H1 (cell line): ENCODE measurements at regions not wholly inside any gene's neighbourhood (a gene's known extent, or its start where the extent isn't known, plus 50 kb on each side); places are given as distances from the start of the nearest gene placed in this dataset.

Source experiments
- CTCF ChIA-PET: fragments of 300-600 bp; sonication (Branson Sonifier 250); formaldehyde crosslinking; loops from one replicate; lab custom pipeline; 2021; ENCODE audit not compliant: partially characterized antibody; lab: Charles Lee
- POLR2A ChIA-PET: fragments of 300-600 bp; sonication (Branson Sonifier 250); formaldehyde crosslinking; loops from one replicate; lab custom pipeline; 2021; ENCODE audit warnings: inconsistent platforms; ENCODE audit not compliant: partially characterized antibody; lab: Charles Lee
- DNase-seq, 2 experiments: peaks; one replicate each; pipeline versions ENCODE4 v3.0.0 to v3.0.0-alpha.2; 2010 to 2022; ENCODE audit warnings: low spot score in 2 of 2, low read depth in 1 of 2, mixed read lengths in 1 of 2
- FAIRE-seq: peaks from 2 replicates; lab custom pipeline; 2011; peaks lifted over from hg19 to GRCh38; lab: Jason Lieb, UNC
- H2AFZ ChIP-seq: 2 replicates; pipeline ENCODE4 v1.8.1; 2012; ENCODE audit warnings: low read length, inconsistent platforms
- H2AK5ac ChIP-seq: 2 replicates; pipeline ENCODE4 v1.6.1; 2013; ENCODE audit warnings: low read depth, low read length
- H2BK120ac ChIP-seq: replicated peaks from 2 replicates; pipeline ENCODE3; 2013; ENCODE audit warnings: low read depth, low read length, inconsistent platforms
- H2BK12ac ChIP-seq: 2 replicates; pipeline ENCODE4 v1.6.1; 2013; ENCODE audit warnings: low read depth, low read length
- H2BK15ac ChIP-seq: 2 replicates; pipeline ENCODE4 v1.6.1; 2013; ENCODE audit warnings: low read length
- H2BK20ac ChIP-seq: 2 replicates; pipeline ENCODE4 v1.6.1; 2013; ENCODE audit warnings: low read length
- H2BK5ac ChIP-seq: 2 replicates; pipeline ENCODE4 v1.6.1; 2013; ENCODE audit warnings: low read depth, low read length
- H3K14ac ChIP-seq: 2 replicates; pipeline ENCODE4 v1.6.1; 2013; ENCODE audit warnings: inconsistent platforms; ENCODE audit not compliant: insufficient read length
- H3K18ac ChIP-seq: 2 replicates; pipeline ENCODE4 v1.6.1; 2013; ENCODE audit warnings: low read length; ENCODE audit errors: extremely low read depth
- H3K23ac ChIP-seq: 2 replicates; pipeline ENCODE4 v1.6.1; 2013; ENCODE audit warnings: inconsistent platforms; ENCODE audit not compliant: insufficient read length
- H3K23me2 ChIP-seq: 2 replicates; pipeline ENCODE4 v1.6.1; 2013; ENCODE audit warnings: low read depth, low read length
- H3K27ac ChIP-seq: 2 replicates; pipeline ENCODE4 v1.6.1; 2011; ENCODE audit warnings: low read depth, low read length, inconsistent platforms
- H3K27me3 ChIP-seq, 4 experiments: replicated peaks in 1 of 4; 1 replicate in 1 of 4; 2 replicates in 3 of 4; pipeline versions ENCODE4 v1.6.1 to v1.8.1; 2011 to 2013; ENCODE audit warnings: low read length in 3 of 4, mild to moderate bottlenecking in 3 of 4, inconsistent platforms in 2 of 4, mixed read lengths in 2 of 4, moderate library complexity in 1 of 4; ENCODE audit not compliant: control insufficient read depth in 3 of 4, insufficient read depth in 3 of 4; ENCODE audit errors: extremely low read depth in 1 of 4
- H3K36me3 ChIP-seq, 4 experiments: 2 replicates each; pipeline versions ENCODE4 v1.6.1 to v1.8.1; 2011 to 2013; ENCODE audit warnings: mild to moderate bottlenecking in 4 of 4, low read length in 3 of 4, moderate library complexity in 2 of 4, control low read depth in 1 of 4, inconsistent platforms in 1 of 4; ENCODE audit not compliant: insufficient read depth in 4 of 4, control insufficient read depth in 2 of 4
- H3K4ac ChIP-seq: replicated peaks from 2 replicates; pipeline ENCODE3; 2013; ENCODE audit warnings: low read length, low read depth, mixed read lengths, inconsistent platforms; ENCODE audit not compliant: insufficient read length
- H3K4me1 ChIP-seq, 4 experiments: replicated peaks in 1 of 4; 1 replicate in 1 of 4; 2 replicates in 3 of 4; pipeline versions ENCODE4 v1.6.1 to v1.8.1; 2011 to 2013; ENCODE audit warnings: low read length in 3 of 4, inconsistent platforms in 2 of 4, mixed read lengths in 1 of 4; ENCODE audit not compliant: insufficient read depth in 4 of 4, control insufficient read depth in 3 of 4
- H3K4me2 ChIP-seq, 2 experiments: 2 replicates each; pipeline versions ENCODE4 v1.6.1 to v1.8.1; 2011 to 2013; ENCODE audit warnings: low read depth in 2 of 2, low read length in 2 of 2, control low read depth in 1 of 2, inconsistent platforms in 1 of 2, mild to moderate bottlenecking in 1 of 2; ENCODE audit not compliant: insufficient read depth in 1 of 2
- H3K4me3 ChIP-seq, 4 experiments: fragments of 200-600, 300-600 bp in 1 of 4; sonication (generic), shearing (Covaris generic), sonication (Bioruptor Twin) in 1 of 4; 2 replicates each; pipeline versions ENCODE4 v1.5.1 to v1.8.1; 2011 to 2016; ENCODE audit warnings: low read length in 4 of 4, low read depth in 3 of 4, control low read depth in 2 of 4, inconsistent platforms in 2 of 4, mild to moderate bottlenecking in 2 of 4, mixed read lengths in 1 of 4, moderate library complexity in 1 of 4; ENCODE audit not compliant: insufficient read depth in 2 of 4; ENCODE audit errors: extremely low read depth in 1 of 4
- H3K56ac ChIP-seq: replicated peaks from 2 replicates; pipeline ENCODE3; 2013; ENCODE audit warnings: low read depth, mild to moderate bottlenecking, mixed read lengths, low read length, inconsistent platforms; ENCODE audit not compliant: insufficient read length
- H3K79me1 ChIP-seq: 2 replicates; pipeline ENCODE4 v1.6.1; 2013; ENCODE audit warnings: low read depth, low read length, control low read depth
- H3K79me2 ChIP-seq, 2 experiments: 2 replicates each; pipeline versions ENCODE4 v1.6.1 to v1.8.1; 2012 to 2013; ENCODE audit warnings: low read length in 2 of 2, mild to moderate bottlenecking in 2 of 2, inconsistent platforms in 1 of 2; ENCODE audit not compliant: insufficient read depth in 2 of 2, control insufficient read depth in 1 of 2
- H3K9ac ChIP-seq, 4 experiments: replicated peaks in 1 of 4; 1 replicate in 1 of 4; 2 replicates in 3 of 4; pipeline versions ENCODE4 v1.6.1 to v1.8.1; 2011 to 2013; ENCODE audit warnings: low read depth in 3 of 4, low read length in 3 of 4, control low read depth in 2 of 4, mild to moderate bottlenecking in 2 of 4, moderate library complexity in 2 of 4, inconsistent platforms in 1 of 4; ENCODE audit errors: extremely low read depth in 1 of 4
- H3K9me3 ChIP-seq, 2 experiments: 2 replicates each; pipeline versions ENCODE4 v1.6.1 to v1.8.1; 2012 to 2013; ENCODE audit warnings: mild to moderate bottlenecking in 2 of 2, moderate library complexity in 2 of 2, control low read depth in 1 of 2, inconsistent platforms in 1 of 2, low read depth in 1 of 2, low read length in 1 of 2, mixed read lengths in 1 of 2; ENCODE audit not compliant: insufficient read depth in 2 of 2
- H4K20me1 ChIP-seq, 2 experiments: replicated peaks in 1 of 2; 2 replicates each; pipeline versions ENCODE3 to v1.8.1; 2011 to 2013; ENCODE audit warnings: inconsistent platforms in 2 of 2, low read length in 2 of 2, mild to moderate bottlenecking in 1 of 2; ENCODE audit not compliant: insufficient read depth in 2 of 2, control insufficient read depth in 1 of 2
- H4K5ac ChIP-seq: 2 replicates; pipeline ENCODE4 v1.6.1; 2013; ENCODE audit warnings: low read length, low read depth, mixed read lengths, inconsistent platforms; ENCODE audit not compliant: insufficient read length
- H4K8ac ChIP-seq: 2 replicates; pipeline ENCODE4 v1.8.0; 2013; ENCODE audit warnings: mild to moderate bottlenecking, moderate library complexity, low read length, inconsistent platforms; ENCODE audit not compliant: insufficient read depth; ENCODE audit errors: extremely low read depth
- H4K91ac ChIP-seq: replicated peaks from 2 replicates; pipeline ENCODE3; 2013; ENCODE audit warnings: low read length, mixed read lengths, inconsistent platforms; ENCODE audit not compliant: insufficient read length
- HDAC2 ChIP-seq, 2 experiments: fragments of 300-600 bp in 1 of 2; sonication (generic) in 1 of 2; IDR thresholded peaks; 2 replicates each; pipeline ENCODE4 v1.6.1; 2011 to 2012; ENCODE audit warnings: low read depth in 2 of 2, low read length in 2 of 2, mild to moderate bottlenecking in 2 of 2, moderate library complexity in 2 of 2, borderline replicate concordance in 1 of 2, inconsistent platforms in 1 of 2
- POU5F1 ChIP-seq: IDR thresholded peaks from 2 replicates; pipeline ENCODE4 v1.6.1; 2011; ENCODE audit warnings: low read depth, mild to moderate bottlenecking, low read length, moderate library complexity
- RAD21 ChIP-seq, 2 experiments: IDR thresholded peaks in 1 of 2; conservative IDR thresholded peaks in 1 of 2; 2 replicates each; pipeline ENCODE4 v1.6.1; 2011; ENCODE audit warnings: low read depth in 2 of 2, low read length in 2 of 2, improper control_type of control experiment in 1 of 2, inconsistent platforms in 1 of 2, mild to moderate bottlenecking in 1 of 2, moderate library complexity in 1 of 2
- RNF2 ChIP-seq: fragments of 200-900, 300-1000 bp; sonication (generic); IDR thresholded peaks from 2 replicates; pipeline ENCODE4 v1.7.1; 2016; ENCODE audit warnings: borderline replicate concordance, low read depth, mild to moderate bottlenecking, antibody characterized with exemption, low read length; ENCODE audit not compliant: poor library complexity, severe bottlenecking; ENCODE audit errors: missing control alignments
- SIX5 ChIP-seq: IDR thresholded peaks from 2 replicates; pipeline ENCODE4 v1.6.1; 2011; ENCODE audit warnings: mild to moderate bottlenecking, low read depth, low read length
- SP4 ChIP-seq: IDR thresholded peaks from 2 replicates; pipeline ENCODE4 v1.6.1; 2012; ENCODE audit warnings: low read length, inconsistent platforms
- SUZ12 ChIP-seq: fragments of 200-600 bp; sonication (generic); IDR thresholded peaks from 2 replicates; pipeline ENCODE4 v1.6.1; 2012; ENCODE audit warnings: mild to moderate bottlenecking, inconsistent platforms, low read length, moderate library complexity, mixed read lengths
- WGBS, 2 experiments: shearing (Covaris generic) in 1 of 2; methylation state at CpG; one replicate each; pipeline versions ENCODE4 v1.1.6 to v1.1.7; 2013 to 2015; ENCODE audit warnings: low lambda C conversion rate in 2 of 2, mixed read lengths in 2 of 2, inconsistent platforms in 1 of 2, low coverage in 1 of 2, missing lambda C conversion rate in 1 of 2; ENCODE audit not compliant: insufficient replicate concordance in 2 of 2, insufficient coverage in 1 of 2, insufficient read length in 1 of 2; ENCODE audit errors: extremely low coverage in 1 of 2, missing lambda C conversion rate in 1 of 2; 5-methylcytosine and 5-hydroxymethylcytosine counted together

DNA sequence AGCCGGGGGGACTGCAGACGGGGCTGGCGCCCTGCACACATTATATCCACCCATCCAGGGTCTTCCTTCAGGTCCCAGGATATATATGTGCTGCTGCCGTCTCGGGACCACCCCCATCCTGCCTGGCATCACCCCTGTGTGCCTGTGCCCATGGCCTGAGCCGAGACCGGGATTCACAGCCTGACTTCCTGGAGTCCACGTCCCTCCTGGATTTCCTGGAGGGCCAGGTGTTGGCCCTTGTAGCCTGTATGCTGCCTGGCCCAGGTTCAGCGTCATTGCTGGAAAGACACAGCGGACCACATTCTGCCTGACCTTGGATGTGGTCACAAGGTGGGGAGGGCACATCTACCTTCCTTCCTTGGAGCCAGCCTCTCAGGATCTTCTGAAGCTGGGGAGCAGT, 551.1 kb downstream of the BRD1 start:
- Histone ChIP-seq H3K36me3 (no peaks in the 10 kb centered on the region), H4K8ac (no peak overlapping the region), H3K56ac (no peak overlapping the region), H3K4me3 (no peak overlapping the region), H2AK5ac (peak overlapping the region; percentile 3; the same call in 1 of the 2 replicates), H3K18ac (no peak overlapping the region; the same call in 1 of the 2 replicates), H3K27ac (no peak overlapping the region), H2BK5ac (no peak overlapping the region), H2BK15ac (peak overlapping the region; percentile 81; the same call in 1 of the 2 replicates), H3K4me2 (no peak overlapping the region), H3K4me1 (no peaks in the 10 kb centered on the region; a peak in 1 of 7 replicates), H2BK12ac (peak overlapping the region; percentile 33; the same call in 1 of the 2 replicates), H2BK20ac (no peak overlapping the region), H3K23me2 (peaks cover 2% of the 10 kb centered on the region; the same call in 1 of the 2 replicates), H3K27me3 (peaks cover 0 to 7% (median 4%) of the 10 kb centered on the region in 4 experiments; a peak in 5 of 7 replicates), H3K4ac (no peak overlapping the region), H3K14ac (no peak overlapping the region), H2BK120ac (no peak overlapping the region), H4K91ac (no peak overlapping the region), H4K20me1 (no peaks in the 10 kb centered on the region), H3K9me3 (no peaks in the 10 kb centered on the region), H3K9ac (no peak overlapping the region), H3K79me1 (no peaks in the 10 kb centered on the region), H3K79me2 (no peaks in the 10 kb centered on the region), H2AFZ (no peak overlapping the region), H3K23ac (no peak overlapping the region), H4K5ac (no peak overlapping the region)
- CTCF ChIA-PET: no interaction called here
- FAIRE-seq: no peak
- TF ChIP-seq SIX5 (no peak), SP4 (no peak), RAD21 (IDR thresholded peaks at IDR 0.05 in 1 of 2, conservative IDR thresholded peaks at IDR 0.05 in 1 of 2; ENCODE audit: low read depth in 2 of 2, low read length in 2 of 2) (no peak), POU5F1 (no peak), SUZ12 (no peak), RNF2 (no peak), HDAC2 (IDR thresholded peaks at IDR 0.05; ENCODE audit: borderline replicate concordance in 1 of 2, low read depth in 2 of 2, low read length in 2 of 2) (no peak)
- POLR2A ChIA-PET: no interaction called here
- 100% methylated on average over 10 of the region's 10 CpGs; no CpG with 5 or more reads in 1 of the 2 experiments for WGBS, 2 experiments
- no peak for DNase-seq
